ENCODE measurements at regions not wholly inside any gene's neighbourhood (a gene's known extent, or its start where the extent isn't known, plus 50 kb on each side); places are given as distances from the start of the nearest gene placed in this dataset.

DNA sequence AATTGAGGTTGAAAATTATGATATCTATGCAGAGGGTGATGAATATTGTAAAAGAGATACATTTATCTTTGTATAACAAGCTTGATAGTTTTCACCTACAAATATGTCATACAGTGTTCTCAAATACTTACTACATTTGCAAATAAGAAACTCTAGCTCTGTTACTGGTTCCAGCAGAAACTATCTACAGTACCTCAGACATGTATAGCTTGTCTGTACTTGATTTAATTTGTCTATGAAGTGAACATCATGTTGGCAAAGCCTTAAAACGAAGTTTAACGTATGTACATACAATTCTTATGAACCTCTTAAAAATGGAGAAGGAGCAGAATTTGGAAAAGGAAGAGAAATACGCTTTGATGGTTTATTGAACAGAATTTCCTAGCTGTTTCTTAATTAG lies 201.4 kb upstream of the MARCKS start:
- no peaks in the 10 kb centered on the region for H3K9me3 ChIP-seq (ENCODE audit: control insufficient read depth in 1 of 2, insufficient read depth in 1 of 2, low read depth in 1 of 2, low read length in 2 of 2)
- intact Hi-C loops (cut with micrococcal nuclease) = no loop called here
- H3K36me3 ChIP-seq (ENCODE audit: control insufficient read depth in 1 of 2, insufficient read depth in 2 of 2, low read length in 2 of 2) = no peaks in the 10 kb centered on the region
- H2AFZ ChIP-seq (ENCODE audit: low read depth, low read length, poor library complexity, severe bottlenecking) = no peak overlapping the region
- no peak overlapping the region for H3K9ac ChIP-seq (ENCODE audit: low read length)
- H4K20me1 ChIP-seq (ENCODE audit: insufficient read depth) = no peaks in the 10 kb centered on the region
- peaks cover 0 to 7% of the 10 kb centered on the region in 2 experiments; a peak in 2 of 4 replicates for H3K4me1 ChIP-seq (ENCODE audit: control insufficient read depth in 1 of 2, insufficient read depth in 2 of 2, low read length in 2 of 2)
- ATAC-seq = no peak
- no peak overlapping the region for H3K27ac ChIP-seq (ENCODE audit: low read depth, low read length)
- ChIA-PET RAD21 (ENCODE audit: low non-redundant PET in 1 of 2, low total read pairs in 2 of 2, uncharacterized antibody in 2 of 2, unreplicated experiment in 2 of 2) (no interaction called here), CTCF (no interaction called here), POLR2A (no interaction called here)
- no peak for DNase-seq (ENCODE audit: low read depth, low spot score)
- no peak overlapping the region for H3K4me3 ChIP-seq (replicated peaks in 1 of 2; ENCODE audit: low read depth in 1 of 2, low read length in 2 of 2)
- no TSS peak for BruUV-seq (replicated peaks)
- no peaks in the 10 kb centered on the region for H3K9me2 ChIP-seq (ENCODE audit: insufficient read depth)
- H3K27me3 ChIP-seq (ENCODE audit: insufficient read depth, low read length) = no peaks in the 10 kb centered on the region
- TF ChIP-seq POLR2AphosphoS5 (IDR thresholded peaks at IDR 0.05; ENCODE audit: low read depth, low read length) = no peak
- no peak for TF ChIP-seq CEBPB (IDR thresholded peaks at IDR 0.05; ENCODE audit: low read depth)
- no peak for TF ChIP-seq YY1 (IDR thresholded peaks at IDR 0.05; ENCODE audit: extremely low read depth, insufficient replicate concordance, low read depth, low read length)
- no peak for TF ChIP-seq SP1 (IDR thresholded peaks at IDR 0.05; ENCODE audit: low read depth)
- no peak overlapping the region for H3K4me2 ChIP-seq (ENCODE audit: low read length)
- H3K79me2 ChIP-seq (ENCODE audit: insufficient read depth, low read length) = no peaks in the 10 kb centered on the region

- H3K4me3 ChIP-seq (replicated peaks in 1 of 2; ENCODE audit: low read depth in 1 of 2, low read length in 2 of 2) = no peak overlapping the region
- H3K4me2 ChIP-seq (ENCODE audit: low read length) = no peak overlapping the region
- intact Hi-C loops (cut with micrococcal nuclease) = no loop called here
- TF ChIP-seq SRF (IDR thresholded peaks at IDR 0.05; ENCODE audit: low read depth) (no peak), CTCF (IDR thresholded peaks at IDR 0.05 in 2 of 3, conservative IDR thresholded peaks at IDR 0.05 in 1 of 3; ENCODE audit: borderline replicate concordance in 1 of 3, insufficient read depth in 1 of 3, low read depth in 2 of 3, low read length in 2 of 3) (no peak), ZFX (IDR thresholded peaks at IDR 0.05) (no peak), SP1 (IDR thresholded peaks at IDR 0.05; ENCODE audit: low read depth) (no peak), JUND (IDR thresholded peaks at IDR 0.05) (no peak), REST (IDR thresholded peaks at IDR 0.05; ENCODE audit: low read depth) (no peak), RAD21 (IDR thresholded peaks at IDR 0.05; ENCODE audit: low read depth) (no peak), CEBPB (IDR thresholded peaks at IDR 0.05; ENCODE audit: low read depth) (no peak), ELF1 (IDR thresholded peaks at IDR 0.05; ENCODE audit: borderline replicate concordance, low read depth) (no peak), TCF7L2 (IDR thresholded peaks at IDR 0.05; ENCODE audit: borderline replicate concordance, extremely low read depth, insufficient read depth, insufficient read length) (no peak), YY1 (IDR thresholded peaks at IDR 0.05; ENCODE audit: extremely low read depth, insufficient replicate concordance, low read depth, low read length) (no peak)
- TF ChIP-seq, protein P1, sequence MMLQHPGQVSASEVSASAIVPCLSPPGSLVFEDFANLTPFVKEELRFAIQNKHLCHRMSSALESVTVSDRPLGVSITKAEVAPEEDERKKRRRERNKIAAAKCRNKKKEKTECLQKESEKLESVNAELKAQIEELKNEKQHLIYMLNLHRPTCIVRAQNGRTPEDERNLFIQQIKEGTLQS (IDR thresholded peaks at IDR 0.05) = no peak
- CTCF ChIA-PET = no interaction called here
- no peaks in the 10 kb centered on the region for H3K9me2 ChIP-seq (ENCODE audit: insufficient read depth)
- POLR2A ChIA-PET = interaction anchor here (0.7 kb wide), 1 partner anchor 119 kb away, joined by 3 read pairs; no protein-coding TSS in a partner anchor
- no peaks in the 10 kb centered on the region for H3K27me3 ChIP-seq (ENCODE audit: insufficient read depth, low read length)
- no peaks in the 10 kb centered on the region for H3K36me3 ChIP-seq (ENCODE audit: control insufficient read depth in 1 of 2, insufficient read depth in 2 of 2, low read length in 2 of 2)
- no peak overlapping the region for H3K9ac ChIP-seq (ENCODE audit: low read length)
- no peaks in the 10 kb centered on the region for H3K79me2 ChIP-seq (ENCODE audit: insufficient read depth, low read length)
- DNase-seq (ENCODE audit: low read depth, low spot score) (no peak), ATAC-seq (no peak)
- no TSS peak for BruUV-seq (replicated peaks)
- H3K27ac ChIP-seq (ENCODE audit: low read depth, low read length) = no peak overlapping the region
- no peak overlapping the region for H2AFZ ChIP-seq (ENCODE audit: low read depth, low read length, poor library complexity, severe bottlenecking)
- H3K4me1 ChIP-seq (ENCODE audit: control insufficient read depth in 1 of 2, insufficient read depth in 2 of 2, low read length in 2 of 2) = no peaks in the 10 kb centered on the region; a peak in 1 of 4 replicates
- H4K20me1 ChIP-seq (ENCODE audit: insufficient read depth) = no peaks in the 10 kb centered on the region
- RAD21 ChIA-PET (ENCODE audit: low non-redundant PET in 1 of 2, low total read pairs in 2 of 2, uncharacterized antibody in 2 of 2, unreplicated experiment in 2 of 2) = no interaction called here
- H3K9me3 ChIP-seq (ENCODE audit: control insufficient read depth in 1 of 2, insufficient read depth in 1 of 2, low read depth in 1 of 2, low read length in 2 of 2) = no peaks in the 10 kb centered on the region
These were observed 197.3 kb upstream of the MARCKS start for GRCh38 chr6:113659762-113660404.
